ENCODE measurements at regions not wholly inside any gene's neighbourhood (a gene's known extent, or its start where the extent isn't known, plus 50 kb on each side); places are given as distances from the start of the nearest gene placed in this dataset.
"Not testable (repeated sequence)": the region's sequence is repeated elsewhere in the genome, so short reads cannot be mapped to it uniquely, and the experiment has no call there.

GRCh38 chr7:81162771-81163525 lies 244.1 kb upstream of the SEMA3C start:
- no peak for DNase-seq

- no peak for DNase-seq
These were observed 243.4 kb upstream of the SEMA3C start for GRCh38 chr7:81162234-81162633.

- no peak for DNase-seq
These were observed 242.7 kb upstream of the SEMA3C start for GRCh38 chr7:81161451-81162075.

GRCh38 chr7:81159402-81159801 lies 240.6 kb upstream of the SEMA3C start:
- DNase-seq: no peak

- DNase-seq: no peak
These were observed 239.3 kb upstream of the SEMA3C start for GRCh38 chr7:81158189-81158588.

- no peak for DNase-seq
These were observed 237.0 kb upstream of the SEMA3C start for GRCh38 chr7:81155654-81156373.

- DNase-seq: no peak
These were observed 235.7 kb upstream of the SEMA3C start for GRCh38 chr7:81154565-81154964.

GRCh38 chr7:81152925-81153324 lies 234.1 kb upstream of the SEMA3C start:
- not testable (repeated sequence) for DNase-seq

GRCh38 chr7:81150951-81151361 lies 232.1 kb upstream of the SEMA3C start:
- no peak for DNase-seq

- no peak for DNase-seq
These were observed 225.0 kb upstream of the SEMA3C start for GRCh38 chr7:81143856-81144255.

- not testable (repeated sequence) for DNase-seq
These were observed 222.7 kb upstream of the SEMA3C start for GRCh38 chr7:81141257-81142205.

- no peak for DNase-seq
These were observed 221.9 kb upstream of the SEMA3C start for GRCh38 chr7:81140775-81141174.

GRCh38 chr7:81140252-81140651 lies 221.4 kb upstream of the SEMA3C start:
- DNase-seq: no peak

GRCh38 chr7:81138870-81139269 lies 220.0 kb upstream of the SEMA3C start:
- DNase-seq: no peak

GRCh38 chr7:81135324-81135723 lies 216.5 kb upstream of the SEMA3C start:
- DNase-seq: no peak

- DNase-seq: no peak
These were observed 209.2 kb upstream of the SEMA3C start for GRCh38 chr7:81128011-81128410.

GRCh38 chr7:81120803-81121202 lies 202.0 kb upstream of the SEMA3C start:
- no peak for DNase-seq

- no peak for DNase-seq
These were observed 201.3 kb upstream of the SEMA3C start for GRCh38 chr7:81120111-81120510.

GRCh38 chr7:81114633-81115032 lies 195.8 kb upstream of the SEMA3C start:
- DNase-seq: no peak

- no peak for DNase-seq
These were observed 193.9 kb upstream of the SEMA3C start for GRCh38 chr7:81112731-81113130.

GRCh38 chr7:81111781-81112540 lies 193.1 kb upstream of the SEMA3C start:
- DNase-seq: no peak

GRCh38 chr7:81111358-81111757 lies 192.5 kb upstream of the SEMA3C start:
- no peak for DNase-seq
